Liver (tissue), 8 donors: ENCODE measurements at regions not wholly inside any gene's neighbourhood (a gene's known extent, or its start where the extent isn't known, plus 50 kb on each side); places are given as distances from the start of the nearest gene placed in this dataset.

Experiments used
- DNase-seq: peaks from one replicate; pipeline ENCODE4 v3.0.0-alpha.2; 2017; ENCODE audit warnings: low spot score
- H3K27ac ChIP-seq, 2 donors: one replicate each; pipeline ENCODE4 v1.7.0; 2013; ENCODE audit warnings: inconsistent platforms in 2 of 2, low read length in 2 of 2, control low read depth in 1 of 2, low read depth in 1 of 2, mild to moderate bottlenecking in 1 of 2
- H3K27me3 ChIP-seq, 4 donors: one replicate each; pipeline versions ENCODE4 v1.6.1 to v1.7.0; 2013; ENCODE audit warnings: low read length in 3 of 4, inconsistent platforms in 1 of 4, mild to moderate bottlenecking in 1 of 4, moderate library complexity in 1 of 4; ENCODE audit not compliant: control insufficient read depth in 4 of 4, insufficient read depth in 4 of 4
- H3K36me3 ChIP-seq, 4 donors: one replicate each; pipeline versions ENCODE4 v1.6.1 to v1.7.0; 2013; ENCODE audit warnings: low read length in 3 of 4, mild to moderate bottlenecking in 3 of 4, low read depth in 1 of 4, moderate library complexity in 1 of 4; ENCODE audit not compliant: control insufficient read depth in 4 of 4, insufficient read depth in 3 of 4
- H3K4me1 ChIP-seq, 4 donors: one replicate each; pipeline versions ENCODE4 v1.6.1 to v1.7.0; 2013; ENCODE audit warnings: low read length in 3 of 4, mild to moderate bottlenecking in 3 of 4, moderate library complexity in 1 of 4; ENCODE audit not compliant: control insufficient read depth in 4 of 4, insufficient read depth in 4 of 4
- H3K4me3 ChIP-seq, 3 donors: one replicate each; pipeline versions ENCODE4 v1.6.1 to v1.7.0; 2013; ENCODE audit warnings: low read length in 3 of 3, control low read depth in 1 of 3, low read depth in 1 of 3, mild to moderate bottlenecking in 1 of 3
- H3K9ac ChIP-seq, 2 donors: one replicate each; pipeline ENCODE4 v1.7.0; 2013; ENCODE audit warnings: low read length in 2 of 2, mild to moderate bottlenecking in 2 of 2, moderate library complexity in 2 of 2, control low read depth in 1 of 2, low read depth in 1 of 2
- H3K9me3 ChIP-seq, 4 donors: one replicate each; pipeline versions ENCODE4 v1.6.1 to v1.7.0; 2013; ENCODE audit warnings: low read length in 3 of 4; ENCODE audit not compliant: control insufficient read depth in 4 of 4
- CTCF ChIP-seq: fragments of 150-350 bp; IDR thresholded peaks from 2 replicates; pipeline ENCODE4 v1.5.1; 2017; ENCODE audit warnings: improper control_type of control experiment, low read depth, low read length; ENCODE audit not compliant: missing input control
- EGR1 ChIP-seq, 2 donors: IDR thresholded peaks; 2 replicates each; pipeline ENCODE4 v1.6.1; 2016 to 2018; ENCODE audit warnings: antibody characterized with exemption in 2 of 2, low read depth in 2 of 2
- FOXA2 ChIP-seq: IDR thresholded peaks from 2 replicates; pipeline ENCODE4 v1.6.1; 2016; ENCODE audit warnings: antibody characterized with exemption
- HNF4A ChIP-seq, 2 donors: conservative IDR thresholded peaks; 2 replicates each; pipeline ENCODE4 v1.6.1; 2016; ENCODE audit warnings: antibody characterized with exemption in 2 of 2, mild to moderate bottlenecking in 2 of 2
- HNF4G ChIP-seq: IDR thresholded peaks from 2 replicates; pipeline ENCODE4 v1.6.1; 2016; ENCODE audit warnings: antibody characterized with exemption
- JUND ChIP-seq, 2 donors: IDR thresholded peaks; 2 replicates each; pipeline ENCODE4 v1.6.1; 2016; ENCODE audit warnings: antibody characterized with exemption in 2 of 2
- MAX ChIP-seq: IDR thresholded peaks from 2 replicates; pipeline ENCODE4 v1.6.1; 2016; ENCODE audit warnings: antibody characterized with exemption
- NR2F2 ChIP-seq: IDR thresholded peaks from 2 replicates; pipeline ENCODE4 v1.6.1; 2016; ENCODE audit warnings: antibody characterized with exemption
- RAD21 ChIP-seq, 2 donors: IDR thresholded peaks; 2 replicates each; pipeline ENCODE4 v1.6.1; 2016; ENCODE audit warnings: antibody characterized with exemption in 2 of 2, mild to moderate bottlenecking in 2 of 2
- REST ChIP-seq: IDR thresholded peaks from 2 replicates; pipeline ENCODE4 v1.6.1; 2016; ENCODE audit warnings: antibody characterized with exemption, mild to moderate bottlenecking
- RXRA ChIP-seq, 2 donors: IDR thresholded peaks; 2 replicates each; pipeline ENCODE4 v1.6.1; 2017 to 2018; ENCODE audit warnings: antibody characterized with exemption in 2 of 2, mild to moderate bottlenecking in 1 of 2
- TAF1 ChIP-seq: conservative IDR thresholded peaks from 2 replicates; pipeline ENCODE4 v1.6.1; 2016; ENCODE audit warnings: antibody characterized with exemption, mild to moderate bottlenecking
- YY1 ChIP-seq: IDR thresholded peaks from 2 replicates; pipeline ENCODE4 v1.6.1; 2016; ENCODE audit warnings: antibody characterized with exemption, mild to moderate bottlenecking
- ZBTB33 ChIP-seq: IDR thresholded peaks from 2 replicates; pipeline ENCODE4 v1.6.1; 2016; ENCODE audit warnings: antibody characterized with exemption
- WGBS: extraction: QIAGEN DNeasy Blood & Tissue Kit; methylation state at CpG from one replicate; pipeline ENCODE4 v1.1.7; 2013; 5-methylcytosine and 5-hydroxymethylcytosine counted together
- donor health status: healthy.
- donor health status: healthy.
- donor health status: healthy.
- donor health status: healthy.
- donor health status: healthy.

- Histone ChIP-seq H3K27me3 (no peaks in the 10 kb centered on the region), H3K4me3 (no peak overlapping the region), H3K9me3 (peaks cover 0 to 3% (median 0%) of the 10 kb centered on the region in 4 donors), H3K36me3 (no peaks in the 10 kb centered on the region), H3K4me1 (no peaks in the 10 kb centered on the region), H3K9ac (no peak overlapping the region), H3K27ac (no peak overlapping the region)
- TF ChIP-seq FOXA2 (no peak), TAF1 (no peak), HNF4G (no peak), MAX (no peak), RAD21 (IDR thresholded peaks at IDR 0.05) (no peak), EGR1 (IDR thresholded peaks at IDR 0.05; ENCODE audit: low read depth in 2 of 2) (no peak), NR2F2 (no peak), REST (no peak), RXRA (IDR thresholded peaks at IDR 0.05) (no peak), CTCF (no peak), HNF4A (conservative IDR thresholded peaks at IDR 0.05) (no peak)
- no peak for DNase-seq
- WGBS: 99% methylated on average over 1 of the region's 1 CpG
These were observed 131.1 kb upstream of the SLC38A2 start for GRCh38 chr12:46503637-46504175.

GRCh38 chr12:46500673-46501072 is 128.1 kb upstream of the SLC38A2 start:
- H3K36me3 ChIP-seq: no peaks in the 10 kb centered on the region
- H3K27me3 ChIP-seq: no peaks in the 10 kb centered on the region
- no peak for DNase-seq
- no peaks in the 10 kb centered on the region for H3K4me1 ChIP-seq
- H3K9ac ChIP-seq: no peak overlapping the region
- TF ChIP-seq NR2F2 (no peak), YY1 (no peak), HNF4A (conservative IDR thresholded peaks at IDR 0.05) (no peak), ZBTB33 (no peak), FOXA2 (no peak), EGR1 (IDR thresholded peaks at IDR 0.05; ENCODE audit: low read depth in 2 of 2) (no peak), JUND (IDR thresholded peaks at IDR 0.05) (no peak), RXRA (IDR thresholded peaks at IDR 0.05) (no peak), MAX (no peak)
- WGBS: 99% methylated on average over 1 of the region's 1 CpG
- H3K4me3 ChIP-seq: no peak overlapping the region
- H3K27ac ChIP-seq: no peak overlapping the region
- H3K9me3 ChIP-seq: peaks cover 0 to under 1% (median 0%) of the 10 kb centered on the region in 4 donors
